NT2/D1 (cell line): ENCODE measurements at regions not wholly inside any gene's neighbourhood (a gene's known extent, or its start where the extent isn't known, plus 50 kb on each side); places are given as distances from the start of the nearest gene placed in this dataset.

Source experiments
- SUZ12 ChIP-seq: IDR thresholded peaks from 2 replicates; pipeline ENCODE4 v1.6.1; 2011; ENCODE audit not compliant: insufficient read length, insufficient read depth; ENCODE audit errors: extremely low read depth
- YY1 ChIP-seq: IDR thresholded peaks from 2 replicates; pipeline ENCODE4 v1.6.1; 2011; ENCODE audit not compliant: insufficient read length, insufficient read depth
- ZNF274 ChIP-seq: IDR thresholded peaks from 2 replicates; pipeline ENCODE4 v1.6.1; 2011; ENCODE audit warnings: mild to moderate bottlenecking, low read depth, low read length

GRCh38 chr3:189041482-189042090, 130.2 kb upstream of the TPRG1 start:
- TF ChIP-seq ZNF274 (no peak), YY1 (no peak), SUZ12 (no peak)
